ENCODE measurements at regions not wholly inside any gene's neighbourhood (a gene's known extent, or its start where the extent isn't known, plus 50 kb on each side); places are given as distances from the start of the nearest gene placed in this dataset.

DNA sequence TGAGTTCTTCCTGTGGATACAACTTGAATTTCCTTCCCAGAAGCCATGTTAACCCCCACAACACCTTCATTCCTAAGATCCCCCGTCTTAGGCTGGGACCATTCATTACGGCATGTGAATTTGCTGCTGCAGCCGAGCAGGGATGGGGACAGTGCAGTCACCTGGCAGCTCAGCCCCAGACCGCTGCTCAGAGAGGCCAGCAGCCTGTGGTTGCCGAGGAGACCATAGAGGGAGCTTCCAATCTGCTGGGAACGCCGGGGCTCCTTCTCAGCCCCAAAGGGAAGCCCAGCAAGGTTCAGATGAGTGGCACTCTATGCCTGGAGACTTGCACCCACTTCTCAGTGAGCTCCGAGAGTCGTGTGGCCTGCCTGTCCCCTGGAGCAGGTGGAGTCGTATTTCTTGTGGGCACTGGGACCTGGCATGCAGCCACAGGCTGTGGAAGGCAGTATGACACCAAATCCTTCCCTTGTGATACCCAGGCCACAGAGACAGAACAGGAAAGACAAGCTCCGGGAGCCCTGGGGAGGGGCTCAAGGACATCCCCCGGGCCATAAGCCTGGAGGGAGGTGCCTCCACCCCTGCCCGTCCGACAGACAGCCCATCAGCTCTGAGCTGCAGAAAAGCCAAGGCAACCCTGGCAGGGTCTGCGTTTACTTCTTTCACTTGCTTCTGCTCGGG lies 167.3 kb downstream of the FAM43A start:
- H3K9me3 Mint-ChIP-seq: no peaks in the 10 kb centered on the region
- DNase-seq (no peak), ATAC-seq (no peak)
- no peak overlapping the region for H3K4me3 Mint-ChIP-seq
- POLR2A ChIA-PET: no interaction called here
- peaks cover 0 to 1% (median 0%) of the 10 kb centered on the region in 5 donors for H3K27me3 Mint-ChIP-seq
- H3K36me3 Mint-ChIP-seq: no peaks in the 10 kb centered on the region
- H3K27ac Mint-ChIP-seq: no peak overlapping the region
- H3K4me1 Mint-ChIP-seq: peaks cover 0 to 3% (median 0%) of the 10 kb centered on the region in 4 donors

DNA sequence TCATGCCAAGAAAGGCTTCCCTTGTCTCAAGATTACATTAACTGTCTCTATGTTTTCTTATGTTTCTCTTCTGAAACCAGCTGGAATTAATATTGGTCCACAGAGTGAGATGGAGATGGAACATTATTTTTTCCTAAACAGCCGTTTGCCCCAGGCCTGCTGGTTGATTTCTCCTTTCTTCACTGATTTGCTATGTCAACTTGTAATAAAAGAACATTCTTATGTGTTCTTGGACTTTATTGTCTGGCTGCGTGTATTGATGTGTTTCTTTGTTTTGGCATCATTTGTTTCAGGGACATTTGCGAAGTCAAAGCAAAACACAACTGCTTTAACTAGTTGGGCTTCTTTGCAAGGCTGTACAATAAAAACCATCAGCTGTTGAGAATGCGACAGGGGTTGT lies 168.5 kb downstream of the FAM43A start:
- Mint-ChIP-seq H3K27me3 (peaks cover 0 to 1% (median 0%) of the 10 kb centered on the region in 5 donors), H3K36me3 (no peaks in the 10 kb centered on the region), H3K9me3 (no peaks in the 10 kb centered on the region), H3K4me3 (no peak overlapping the region), H3K4me1 (peaks cover 0 to 3% (median 0%) of the 10 kb centered on the region in 4 donors), H3K27ac (no peak overlapping the region)
- POLR2A ChIA-PET: no interaction called here
- no peak for ATAC-seq
- no peak for DNase-seq

DNA sequence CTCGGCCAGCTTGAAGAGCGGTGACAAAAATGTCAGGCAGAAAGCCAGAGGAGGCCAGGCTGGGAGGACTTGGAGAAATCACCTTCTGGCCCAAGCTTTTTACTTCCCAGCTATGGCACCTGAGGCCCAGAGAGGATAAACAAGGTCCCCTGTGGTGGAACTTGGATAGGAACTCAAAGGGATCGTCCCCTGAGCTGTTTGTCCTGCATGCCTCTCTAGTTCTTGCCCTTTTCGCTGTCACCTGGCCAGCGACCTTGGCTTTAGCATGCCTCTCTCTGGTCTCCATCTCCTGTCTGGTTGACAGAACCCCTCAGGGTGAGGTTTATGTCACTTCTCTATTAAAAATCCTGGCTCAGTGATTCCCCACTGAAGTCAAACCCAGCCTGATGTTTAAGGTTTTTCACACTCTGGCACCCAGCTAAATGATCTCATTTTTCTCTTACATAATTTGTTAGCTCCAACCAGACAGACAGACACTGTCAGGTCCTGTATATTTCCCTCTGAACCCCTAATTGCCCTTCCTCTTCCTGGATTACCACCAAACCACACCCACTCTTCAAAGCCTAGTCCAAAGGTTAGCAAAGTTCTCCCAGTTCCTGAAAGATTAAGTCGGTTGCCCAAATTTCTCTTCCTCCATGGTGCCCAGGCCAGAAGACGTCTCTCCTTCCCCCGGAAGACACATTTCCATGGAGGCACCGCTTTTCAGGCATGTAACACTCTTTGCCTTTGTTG lies 169.1 kb downstream of the FAM43A start:
- peaks cover 0 to 1% (median 0%) of the 10 kb centered on the region in 5 donors for H3K27me3 Mint-ChIP-seq
- H3K4me3 Mint-ChIP-seq: no peak overlapping the region
- no peaks in the 10 kb centered on the region for H3K9me3 Mint-ChIP-seq
- POLR2A ChIA-PET: no interaction called here
- H3K36me3 Mint-ChIP-seq: no peaks in the 10 kb centered on the region
- ATAC-seq (no peak), DNase-seq (no peak)
- peaks cover 0 to 3% (median 0%) of the 10 kb centered on the region in 4 donors for H3K4me1 Mint-ChIP-seq
- no peak overlapping the region for H3K27ac Mint-ChIP-seq

DNA sequence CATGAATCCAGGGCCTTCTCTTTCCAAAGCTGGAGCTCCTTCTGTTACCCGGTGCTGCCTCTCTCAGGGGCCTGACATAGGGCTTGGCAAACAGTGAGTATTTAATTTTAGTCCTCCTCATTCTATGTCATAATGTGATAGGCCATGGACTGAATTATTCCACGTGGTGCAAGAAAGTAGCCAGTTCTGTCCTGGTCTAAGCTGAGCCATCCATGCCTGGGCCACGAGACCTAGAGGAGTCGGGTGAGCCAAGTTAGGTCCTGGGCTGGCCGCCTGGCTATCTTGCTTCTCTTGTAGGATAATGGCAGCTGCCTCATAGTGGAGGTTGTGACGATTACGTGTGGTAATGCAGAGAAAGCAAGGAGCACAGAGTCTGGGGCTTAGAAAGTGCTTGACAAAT lies 170.6 kb downstream of the FAM43A start:
- H3K4me1 Mint-ChIP-seq: peaks cover 0 to 3% (median under 1%) of the 10 kb centered on the region in 4 donors
- no peak overlapping the region for H3K4me3 Mint-ChIP-seq
- DNase-seq (peak in 1 of 10 donors; percentile 14), ATAC-seq (no peak)
- H3K9me3 Mint-ChIP-seq: no peaks in the 10 kb centered on the region
- H3K27me3 Mint-ChIP-seq: peaks cover 0 to 1% (median 0%) of the 10 kb centered on the region in 5 donors
- H3K36me3 Mint-ChIP-seq: no peaks in the 10 kb centered on the region
- no peak overlapping the region for H3K27ac Mint-ChIP-seq
- POLR2A ChIA-PET: no interaction called here

DNA sequence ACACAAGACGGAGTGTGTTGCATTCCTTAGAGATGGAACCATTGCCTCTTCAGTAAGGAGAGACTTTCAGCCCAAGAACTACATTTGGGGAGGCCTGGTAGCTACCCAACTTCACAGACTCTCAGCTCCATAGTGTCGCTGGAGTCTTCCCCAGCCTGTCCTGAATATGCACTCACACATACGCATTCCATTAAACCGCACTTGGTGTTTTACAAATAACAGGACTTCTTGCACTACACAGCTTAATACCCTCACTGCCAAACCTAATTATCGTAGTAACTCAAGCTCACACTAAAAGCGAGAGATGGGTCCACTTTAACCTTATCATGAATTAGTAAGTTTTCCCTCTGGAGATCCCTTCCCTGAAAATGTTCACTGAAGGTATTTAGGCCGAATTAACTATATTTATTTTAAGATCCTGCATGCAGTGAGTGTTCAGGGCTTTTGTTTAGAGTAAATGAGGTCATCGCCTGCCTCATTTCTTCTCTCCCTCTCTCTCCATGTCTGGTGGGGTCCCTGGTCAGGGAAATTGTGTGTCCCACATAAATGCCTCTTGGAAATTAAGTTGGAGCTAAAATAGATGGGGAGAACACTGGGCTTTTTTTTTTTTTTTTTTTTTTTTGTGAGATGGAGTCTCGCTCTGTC lies 171.9 kb downstream of the FAM43A start:
- DNase-seq (peak in 1 of 10 donors; percentile 15), ATAC-seq (no peak)
- no peak overlapping the region for H3K27ac Mint-ChIP-seq
- no peaks in the 10 kb centered on the region for H3K36me3 Mint-ChIP-seq
- POLR2A ChIA-PET: interaction anchor here (0.7 kb wide), 1 partner anchor 1976 kb away, joined by 3 read pairs; no protein-coding TSS in a partner anchor
- no peaks in the 10 kb centered on the region for H3K9me3 Mint-ChIP-seq
- H3K27me3 Mint-ChIP-seq: peaks cover under 1 to 3% (median under 1%) of the 10 kb centered on the region in 5 donors
- H3K4me1 Mint-ChIP-seq: peaks cover 0 to 4% (median 1%) of the 10 kb centered on the region in 4 donors
- H3K4me3 Mint-ChIP-seq: no peak overlapping the region

DNA sequence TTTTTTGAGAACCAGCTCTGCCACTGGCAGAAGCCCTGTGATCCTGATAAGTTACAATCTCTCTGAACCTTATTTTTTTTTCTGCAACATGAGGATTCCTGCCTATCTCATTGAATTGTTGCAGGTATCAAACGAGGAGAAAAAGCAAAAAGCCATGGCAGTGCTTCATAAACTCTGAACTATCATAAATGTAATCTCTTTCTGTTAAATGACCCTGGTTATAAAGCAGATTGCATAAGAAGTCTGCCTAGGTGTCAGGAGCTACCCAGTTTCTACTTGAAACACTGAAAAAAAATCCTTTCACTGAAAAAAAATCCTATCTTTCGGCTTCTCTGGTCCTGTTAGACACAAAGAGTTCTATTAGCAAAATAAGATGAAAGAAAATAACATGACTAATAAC lies 172.7 kb downstream of the FAM43A start:
- H3K27me3 Mint-ChIP-seq: peaks cover 1 to 8% (median 6%) of the 10 kb centered on the region in 5 donors

DNA sequence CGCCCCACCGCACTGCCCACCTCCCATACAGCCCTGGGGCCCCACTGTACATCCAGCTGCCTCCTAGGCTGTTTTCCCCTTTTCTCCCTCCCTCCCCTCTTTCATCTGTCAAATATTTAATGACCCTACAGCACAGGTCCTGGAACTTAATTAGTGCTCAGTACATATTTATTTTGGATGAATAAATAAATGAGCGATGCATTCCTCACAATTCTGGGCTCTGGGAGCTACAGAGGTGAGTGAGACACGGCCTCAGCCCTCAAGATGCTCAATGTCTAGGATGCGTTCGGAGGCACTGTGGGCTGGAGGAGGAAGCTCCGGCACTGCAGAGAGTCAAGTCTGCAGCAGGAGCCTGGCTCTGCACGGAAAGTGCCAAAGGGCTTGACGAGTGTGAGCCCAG lies 175.0 kb downstream of the FAM43A start:
- no peak for DNase-seq
- peaks cover 0 to 4% (median 0%) of the 10 kb centered on the region in 4 donors for H3K4me1 Mint-ChIP-seq
- H3K36me3 Mint-ChIP-seq: no peaks in the 10 kb centered on the region
- H3K4me3 Mint-ChIP-seq: no peak overlapping the region
- peaks cover 0 to 10% (median 8%) of the 10 kb centered on the region in 5 donors for H3K27me3 Mint-ChIP-seq
- POLR2A ChIA-PET: no interaction called here
- H3K27ac Mint-ChIP-seq: no peak overlapping the region
- H3K9me3 Mint-ChIP-seq: no peaks in the 10 kb centered on the region
- no peak for ATAC-seq

More for the DNA sequence above, 172.7 kb downstream of the FAM43A start:
- no peak overlapping the region for H3K27ac Mint-ChIP-seq
- DNase-seq (no peak), ATAC-seq (no peak)
- H3K36me3 Mint-ChIP-seq: no peaks in the 10 kb centered on the region
- peaks cover 0 to 4% (median 1%) of the 10 kb centered on the region in 4 donors for H3K4me1 Mint-ChIP-seq
- H3K4me3 Mint-ChIP-seq: no peak overlapping the region
- no peaks in the 10 kb centered on the region for H3K9me3 Mint-ChIP-seq
- POLR2A ChIA-PET: interaction anchor here (0.7 kb wide), 1 partner anchor 1977 kb away, joined by 3 read pairs; no protein-coding TSS in a partner anchor

DNA sequence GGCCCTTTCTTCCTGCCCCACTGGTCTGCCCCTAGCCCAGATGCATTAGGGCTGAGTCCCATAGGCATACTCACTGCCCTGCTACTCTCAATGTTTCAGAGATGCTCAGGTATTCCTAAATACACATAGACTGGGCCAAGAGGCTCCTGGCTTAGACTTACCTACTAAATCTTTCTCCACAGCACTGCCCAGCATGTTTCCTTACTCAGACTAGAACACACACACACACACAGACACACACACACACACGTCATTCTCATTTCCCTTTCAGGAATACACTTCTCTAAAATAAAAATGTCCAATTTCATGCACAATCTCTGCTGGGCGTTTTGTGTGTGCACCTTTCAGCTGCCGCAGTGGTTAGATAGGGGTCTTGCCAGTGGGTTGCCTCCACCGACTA lies 175.7 kb downstream of the FAM43A start:
- no peak for ATAC-seq

DNA sequence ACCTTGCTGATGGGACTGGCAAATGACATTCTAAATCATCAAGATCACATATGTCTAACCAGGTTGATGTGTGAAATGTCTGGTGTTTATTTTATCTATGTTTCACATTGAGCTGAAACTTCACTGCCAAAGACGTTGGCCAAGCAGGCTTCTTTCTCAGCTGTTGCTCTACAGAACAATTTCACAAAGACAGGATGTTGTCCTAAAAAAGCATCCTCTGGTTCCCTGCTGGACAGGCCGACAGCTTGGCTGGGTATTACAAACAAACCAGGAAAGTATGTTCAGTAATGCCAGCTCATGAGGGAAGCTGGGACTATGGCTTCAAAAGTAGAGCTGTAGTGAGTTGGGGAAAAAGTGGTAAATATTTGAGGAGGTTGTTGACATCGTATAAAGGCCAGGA lies 179.4 kb downstream of the FAM43A start:
- no peak overlapping the region for H3K27ac Mint-ChIP-seq
- no peaks in the 10 kb centered on the region for H3K9me3 Mint-ChIP-seq
- DNase-seq: no peak
- H3K4me1 Mint-ChIP-seq: peaks cover 0 to 8% (median 0%) of the 10 kb centered on the region in 4 donors
- ATAC-seq: no peak
- no peaks in the 10 kb centered on the region for H3K36me3 Mint-ChIP-seq
- POLR2A ChIA-PET: no interaction called here
- no peak overlapping the region for H3K4me3 Mint-ChIP-seq
- H3K27me3 Mint-ChIP-seq: peaks cover 3 to 31% (median 21%) of the 10 kb centered on the region in 5 donors

More for the DNA sequence above, 175.7 kb downstream of the FAM43A start:
- Mint-ChIP-seq H3K27me3 (peaks cover 0 to 10% (median 8%) of the 10 kb centered on the region in 5 donors), H3K9me3 (no peaks in the 10 kb centered on the region), H3K4me3 (no peak overlapping the region), H3K36me3 (no peaks in the 10 kb centered on the region), H3K27ac (no peak overlapping the region), H3K4me1 (peaks cover 0 to 8% (median 0%) of the 10 kb centered on the region in 4 donors)
- DNase-seq: no peak
- POLR2A ChIA-PET: no interaction called here

DNA sequence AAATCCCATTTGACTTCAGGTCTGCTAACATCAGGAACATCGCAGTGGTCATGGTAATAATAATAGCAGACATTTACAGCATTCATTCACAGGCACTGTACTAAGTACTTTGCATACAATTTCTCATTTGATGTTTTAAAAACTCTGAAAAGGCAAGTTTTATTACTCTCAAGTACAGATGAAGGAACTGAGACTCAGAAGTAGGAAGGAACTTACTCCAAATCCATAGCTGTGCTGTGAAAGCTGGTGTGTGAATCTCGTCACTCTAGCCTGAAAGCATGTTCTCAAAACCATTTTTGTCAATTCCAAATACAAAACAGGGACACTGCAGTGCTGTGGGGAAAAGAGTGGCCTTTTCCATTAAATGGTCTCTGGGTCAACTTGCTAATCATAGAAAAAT lies 179.9 kb downstream of the FAM43A start:
- DNase-seq (no peak), ATAC-seq (no peak)
- H3K4me3 Mint-ChIP-seq: no peak overlapping the region
- no peaks in the 10 kb centered on the region for H3K36me3 Mint-ChIP-seq
- H3K9me3 Mint-ChIP-seq: no peaks in the 10 kb centered on the region
- H3K27me3 Mint-ChIP-seq: peaks cover 3 to 31% (median 21%) of the 10 kb centered on the region in 5 donors
- peaks cover 0 to 8% (median 0%) of the 10 kb centered on the region in 4 donors for H3K4me1 Mint-ChIP-seq
- POLR2A ChIA-PET: no interaction called here
- H3K27ac Mint-ChIP-seq: no peak overlapping the region

DNA sequence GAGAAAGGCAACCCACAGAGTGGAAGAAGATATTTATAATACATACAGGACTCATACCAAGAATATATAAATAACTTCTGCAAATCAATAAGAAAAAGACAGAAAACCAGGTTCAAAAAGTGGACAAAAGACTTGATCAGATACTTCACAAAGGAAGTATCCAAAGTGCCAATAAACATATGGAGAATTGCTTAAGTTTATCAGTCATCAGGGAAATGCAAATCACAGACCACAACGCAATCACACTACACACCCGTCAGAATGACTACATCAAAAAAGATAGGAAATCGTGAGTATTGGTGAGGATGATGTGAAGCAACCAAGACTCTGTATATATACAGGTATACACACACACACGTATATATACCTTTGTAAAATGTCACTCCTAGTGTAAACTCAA lies 180.6 kb downstream of the FAM43A start:
- H3K27me3 Mint-ChIP-seq: peaks cover 3 to 31% (median 21%) of the 10 kb centered on the region in 5 donors
- H3K36me3 Mint-ChIP-seq: no peaks in the 10 kb centered on the region
- H3K9me3 Mint-ChIP-seq: no peaks in the 10 kb centered on the region
- ATAC-seq: no peak
- peaks cover 0 to 8% (median 0%) of the 10 kb centered on the region in 4 donors for H3K4me1 Mint-ChIP-seq
- DNase-seq: no peak
- H3K27ac Mint-ChIP-seq: no peak overlapping the region
- POLR2A ChIA-PET: no interaction called here
- H3K4me3 Mint-ChIP-seq: no peak overlapping the region

DNA sequence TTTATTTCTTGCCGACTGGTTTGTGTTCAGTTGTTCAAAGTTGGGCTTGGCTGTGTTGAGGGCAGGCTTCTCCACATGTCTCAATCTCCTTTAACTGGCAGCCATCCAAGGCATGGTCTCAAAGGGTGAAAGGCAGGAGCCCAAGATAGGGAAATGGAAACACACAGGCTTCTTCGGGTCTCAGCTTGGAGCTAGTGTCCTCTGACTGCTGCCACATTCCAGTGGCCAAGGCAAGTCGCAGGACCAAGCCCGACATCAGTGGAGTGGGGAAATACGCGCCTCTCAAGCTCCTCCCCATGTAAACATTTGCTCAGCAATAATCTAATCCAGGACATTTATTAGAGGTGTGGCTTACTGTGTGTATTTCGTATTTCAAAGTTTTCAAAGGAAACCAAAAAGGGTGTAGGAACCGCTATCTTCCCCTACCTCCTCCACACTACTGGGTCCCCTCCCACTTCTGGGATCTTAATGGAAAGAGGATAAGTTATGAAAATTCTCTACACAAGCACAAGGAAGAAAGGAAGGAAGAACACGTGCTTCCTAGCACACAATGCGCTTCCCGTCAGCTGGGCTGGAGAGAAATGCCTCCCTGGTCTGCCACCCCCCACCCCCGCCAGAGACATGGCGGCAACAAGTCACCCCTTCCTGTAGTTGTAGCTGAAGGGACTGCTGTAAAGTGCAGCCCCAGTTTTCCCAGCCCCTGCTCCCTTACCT lies 181.7 kb downstream of the FAM43A start:
- no peak overlapping the region for H3K4me3 Mint-ChIP-seq
- peaks cover 3 to 31% (median 18%) of the 10 kb centered on the region in 5 donors for H3K27me3 Mint-ChIP-seq
- no peaks in the 10 kb centered on the region for H3K36me3 Mint-ChIP-seq
- H3K27ac Mint-ChIP-seq: peak overlapping the region in 2 of 10 donors; percentile 58 to 73
- H3K9me3 Mint-ChIP-seq: no peaks in the 10 kb centered on the region
- DNase-seq: no peak
- H3K4me1 Mint-ChIP-seq: peaks cover 0 to 11% (median 0%) of the 10 kb centered on the region in 4 donors
- POLR2A ChIA-PET: no interaction called here
- ATAC-seq: no peak

All from naive thymus-derived CD8-positive, alpha-beta T cell (primary cell).